ENCODE measurements at regions not wholly inside any gene's neighbourhood (a gene's known extent, or its start where the extent isn't known, plus 50 kb on each side); places are given as distances from the start of the nearest gene placed in this dataset.

DNA sequence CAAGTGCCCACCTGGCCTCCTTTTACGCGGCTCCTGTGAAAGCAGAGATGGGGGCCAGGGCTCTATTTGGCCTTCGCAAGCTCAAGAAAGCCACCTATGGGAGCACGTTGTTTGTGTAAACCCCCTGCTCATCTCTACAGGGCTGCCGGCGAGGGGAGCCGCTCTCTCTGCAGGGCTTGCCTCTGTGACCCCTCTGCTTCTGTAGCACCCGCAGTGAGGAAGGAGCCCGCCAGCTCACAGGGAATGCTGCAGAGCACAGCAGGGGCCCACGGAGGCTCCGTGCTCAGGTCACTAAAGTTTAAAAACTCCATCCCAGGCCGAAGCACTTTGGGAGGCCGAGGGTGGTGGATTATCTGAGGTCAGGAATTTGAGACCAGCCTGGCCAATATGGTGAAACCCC is 376.8 kb downstream of the IRX2 start (continued):
- no peak for TF ChIP-seq TCF7L2 (IDR thresholded peaks at IDR 0.05; ENCODE audit: borderline replicate concordance, extremely low read depth, insufficient read depth, insufficient read length)
- TF ChIP-seq SIN3A (IDR thresholded peaks at IDR 0.05; ENCODE audit: low read depth) = no peak

DNA sequence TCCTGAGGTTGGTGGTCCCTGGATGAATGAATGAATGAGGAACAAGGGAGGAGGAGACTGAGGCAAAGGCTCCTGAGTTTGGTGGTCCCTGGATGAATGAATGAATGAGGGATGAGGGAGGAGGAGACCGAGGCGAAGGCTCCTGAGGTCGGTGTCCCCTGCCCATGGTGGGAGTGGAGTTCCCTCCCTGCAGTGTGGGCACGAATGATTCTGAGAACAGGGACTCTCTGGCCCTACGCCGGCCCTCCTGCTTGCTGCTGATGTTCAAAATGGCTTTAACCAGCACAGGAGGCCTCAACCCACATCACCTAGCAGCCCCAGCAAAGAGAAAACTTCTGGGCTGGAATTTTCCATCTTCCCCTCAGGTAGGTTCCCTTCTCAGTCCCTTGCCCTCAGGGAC is 377.8 kb downstream of the IRX2 start:
- CTCF ChIA-PET = no interaction called here
- POLR2A ChIA-PET = no interaction called here
- Histone ChIP-seq H3K9me3 (ENCODE audit: control insufficient read depth in 1 of 2, insufficient read depth in 1 of 2, low read depth in 1 of 2, low read length in 2 of 2) (peaks cover 0 to 15% of the 10 kb centered on the region in 2 experiments; a peak in 2 of 4 replicates), H4K20me1 (ENCODE audit: insufficient read depth) (no peaks in the 10 kb centered on the region), H3K9ac (ENCODE audit: low read length) (no peak overlapping the region), H3K9me2 (ENCODE audit: insufficient read depth) (no peaks in the 10 kb centered on the region), H3K27ac (ENCODE audit: low read depth, low read length) (no peak overlapping the region), H3K36me3 (ENCODE audit: control insufficient read depth in 1 of 2, insufficient read depth in 2 of 2, low read length in 2 of 2) (no peaks in the 10 kb centered on the region), H3K4me1 (ENCODE audit: control insufficient read depth in 1 of 2, insufficient read depth in 2 of 2, low read length in 2 of 2) (no peaks in the 10 kb centered on the region), H3K4me3 (replicated peaks in 1 of 2; ENCODE audit: low read depth in 1 of 2, low read length in 2 of 2) (no peak overlapping the region), H2AFZ (ENCODE audit: low read depth, low read length, poor library complexity, severe bottlenecking) (no peak overlapping the region), H3K27me3 (ENCODE audit: insufficient read depth, low read length) (no peaks in the 10 kb centered on the region), H3K4me2 (ENCODE audit: low read length) (no peak overlapping the region), H3K79me2 (ENCODE audit: insufficient read depth, low read length) (no peaks in the 10 kb centered on the region)
- DNase-seq (ENCODE audit: low read depth, low spot score) = no peak
- RAD21 ChIA-PET (ENCODE audit: low non-redundant PET in 1 of 2, low total read pairs in 2 of 2, uncharacterized antibody in 2 of 2, unreplicated experiment in 2 of 2) = no interaction called here
- no peak for ATAC-seq
- TF ChIP-seq EZH2phosphoT487 (IDR thresholded peaks at IDR 0.05; ENCODE audit: borderline replicate concordance) = no peak
- TF ChIP-seq ZFX (IDR thresholded peaks at IDR 0.05) = no peak
- TF ChIP-seq, protein P1, sequence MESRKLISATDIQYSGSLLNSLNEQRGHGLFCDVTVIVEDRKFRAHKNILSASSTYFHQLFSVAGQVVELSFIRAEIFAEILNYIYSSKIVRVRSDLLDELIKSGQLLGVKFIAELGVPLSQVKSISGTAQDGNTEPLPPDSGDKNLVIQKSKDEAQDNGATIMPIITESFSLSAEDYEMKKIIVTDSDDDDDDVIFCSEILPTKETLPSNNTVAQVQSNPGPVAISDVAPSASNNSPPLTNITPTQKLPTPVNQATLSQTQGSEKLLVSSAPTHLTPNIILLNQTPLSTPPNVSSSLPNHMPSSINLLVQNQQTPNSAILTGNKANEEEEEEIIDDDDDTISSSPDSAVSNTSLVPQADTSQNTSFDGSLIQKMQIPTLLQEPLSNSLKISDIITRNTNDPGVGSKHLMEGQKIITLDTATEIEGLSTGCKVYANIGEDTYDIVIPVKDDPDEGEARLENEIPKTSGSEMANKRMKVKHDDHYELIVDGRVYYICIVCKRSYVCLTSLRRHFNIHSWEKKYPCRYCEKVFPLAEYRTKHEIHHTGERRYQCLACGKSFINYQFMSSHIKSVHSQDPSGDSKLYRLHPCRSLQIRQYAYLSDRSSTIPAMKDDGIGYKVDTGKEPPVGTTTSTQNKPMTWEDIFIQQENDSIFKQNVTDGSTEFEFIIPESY (IDR thresholded peaks at IDR 0.05; ENCODE audit: extremely low read depth, insufficient replicate concordance, low read length) = no peak
- TF ChIP-seq JUND (IDR thresholded peaks at IDR 0.05) = no peak
- no peak for TF ChIP-seq POLR2A (IDR thresholded peaks at IDR 0.05; ENCODE audit: borderline replicate concordance, extremely low read depth, insufficient read depth, insufficient read length)
- intact Hi-C loops (cut with micrococcal nuclease) = no loop called here
- no TSS peak for BruUV-seq (replicated peaks)

DNA sequence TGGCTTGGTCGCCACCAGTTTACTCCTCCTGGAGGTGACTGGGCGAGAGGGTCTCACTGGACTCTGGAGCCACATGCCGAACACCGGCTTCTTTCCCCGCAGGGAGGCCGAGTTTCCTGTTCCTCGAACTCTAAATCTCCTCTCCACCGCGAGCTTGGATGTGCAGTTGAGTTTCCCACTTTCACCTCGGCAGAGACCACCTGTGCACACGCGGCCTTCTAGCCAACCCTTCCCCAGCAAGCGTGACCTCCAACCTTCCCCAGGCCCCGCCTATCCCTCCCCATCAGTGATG is 380.1 kb downstream of the IRX2 start:
- intact Hi-C loops (cut with micrococcal nuclease) = no loop called here
- H3K79me2 ChIP-seq (ENCODE audit: insufficient read depth, low read length) = no peaks in the 10 kb centered on the region
- no TSS peak for BruUV-seq (replicated peaks)
- ATAC-seq = no peak
- ChIA-PET POLR2A (no interaction called here), RAD21 (ENCODE audit: low non-redundant PET in 1 of 2, low total read pairs in 2 of 2, uncharacterized antibody in 2 of 2, unreplicated experiment in 2 of 2) (no interaction called here), CTCF (no interaction called here)
- no peak overlapping the region for H2AFZ ChIP-seq (ENCODE audit: low read depth, low read length, poor library complexity, severe bottlenecking)
- no peak overlapping the region for H3K9ac ChIP-seq (ENCODE audit: low read length)
- H3K4me3 ChIP-seq (replicated peaks in 1 of 2; ENCODE audit: low read depth in 1 of 2, low read length in 2 of 2) = no peak overlapping the region
- H3K4me1 ChIP-seq (ENCODE audit: control insufficient read depth in 1 of 2, insufficient read depth in 2 of 2, low read length in 2 of 2) = no peaks in the 10 kb centered on the region
- no peaks in the 10 kb centered on the region for H3K36me3 ChIP-seq (ENCODE audit: control insufficient read depth in 1 of 2, insufficient read depth in 2 of 2, low read length in 2 of 2)
- H4K20me1 ChIP-seq (ENCODE audit: insufficient read depth) = no peaks in the 10 kb centered on the region
- H3K27ac ChIP-seq (ENCODE audit: low read depth, low read length) = no peak overlapping the region
- no peak for DNase-seq (ENCODE audit: low read depth, low spot score)
- no peak overlapping the region for H3K4me2 ChIP-seq (ENCODE audit: low read length)
- H3K9me2 ChIP-seq (ENCODE audit: insufficient read depth) = no peaks in the 10 kb centered on the region
- peaks cover 0 to 17% of the 10 kb centered on the region in 2 experiments; a peak in 2 of 4 replicates for H3K9me3 ChIP-seq (ENCODE audit: control insufficient read depth in 1 of 2, insufficient read depth in 1 of 2, low read depth in 1 of 2, low read length in 2 of 2)
- no peaks in the 10 kb centered on the region for H3K27me3 ChIP-seq (ENCODE audit: insufficient read depth, low read length)
- TF ChIP-seq, protein P2, sequence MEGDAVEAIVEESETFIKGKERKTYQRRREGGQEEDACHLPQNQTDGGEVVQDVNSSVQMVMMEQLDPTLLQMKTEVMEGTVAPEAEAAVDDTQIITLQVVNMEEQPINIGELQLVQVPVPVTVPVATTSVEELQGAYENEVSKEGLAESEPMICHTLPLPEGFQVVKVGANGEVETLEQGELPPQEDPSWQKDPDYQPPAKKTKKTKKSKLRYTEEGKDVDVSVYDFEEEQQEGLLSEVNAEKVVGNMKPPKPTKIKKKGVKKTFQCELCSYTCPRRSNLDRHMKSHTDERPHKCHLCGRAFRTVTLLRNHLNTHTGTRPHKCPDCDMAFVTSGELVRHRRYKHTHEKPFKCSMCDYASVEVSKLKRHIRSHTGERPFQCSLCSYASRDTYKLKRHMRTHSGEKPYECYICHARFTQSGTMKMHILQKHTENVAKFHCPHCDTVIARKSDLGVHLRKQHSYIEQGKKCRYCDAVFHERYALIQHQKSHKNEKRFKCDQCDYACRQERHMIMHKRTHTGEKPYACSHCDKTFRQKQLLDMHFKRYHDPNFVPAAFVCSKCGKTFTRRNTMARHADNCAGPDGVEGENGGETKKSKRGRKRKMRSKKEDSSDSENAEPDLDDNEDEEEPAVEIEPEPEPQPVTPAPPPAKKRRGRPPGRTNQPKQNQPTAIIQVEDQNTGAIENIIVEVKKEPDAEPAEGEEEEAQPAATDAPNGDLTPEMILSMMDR (IDR thresholded peaks at IDR 0.05 in 2 of 3, conservative IDR thresholded peaks at IDR 0.05 in 1 of 3; ENCODE audit: borderline replicate concordance in 1 of 3, insufficient read depth in 1 of 3, low read depth in 2 of 3, low read length in 2 of 3) = no peak
- no peak for TF ChIP-seq FOSL1 (IDR thresholded peaks at IDR 0.05; ENCODE audit: low read depth)
- TF ChIP-seq EGR1 (IDR thresholded peaks at IDR 0.05; ENCODE audit: low read depth) = no peak
- TF ChIP-seq, protein P3, sequence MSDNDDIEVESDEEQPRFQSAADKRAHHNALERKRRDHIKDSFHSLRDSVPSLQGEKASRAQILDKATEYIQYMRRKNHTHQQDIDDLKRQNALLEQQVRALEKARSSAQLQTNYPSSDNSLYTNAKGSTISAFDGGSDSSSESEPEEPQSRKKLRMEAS (IDR thresholded peaks at IDR 0.05) = no peak
- TF ChIP-seq JUND (IDR thresholded peaks at IDR 0.05) = no peak
- TF ChIP-seq SRF (IDR thresholded peaks at IDR 0.05; ENCODE audit: low read depth) = no peak
- TF ChIP-seq POLR2AphosphoS5 (IDR thresholded peaks at IDR 0.05; ENCODE audit: low read depth, low read length) = no peak
- no peak for TF ChIP-seq CBX3 (IDR thresholded peaks at IDR 0.05; ENCODE audit: low read depth)
- TF ChIP-seq, protein P4, sequence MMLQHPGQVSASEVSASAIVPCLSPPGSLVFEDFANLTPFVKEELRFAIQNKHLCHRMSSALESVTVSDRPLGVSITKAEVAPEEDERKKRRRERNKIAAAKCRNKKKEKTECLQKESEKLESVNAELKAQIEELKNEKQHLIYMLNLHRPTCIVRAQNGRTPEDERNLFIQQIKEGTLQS (IDR thresholded peaks at IDR 0.05) = no peak
- no peak for TF ChIP-seq ZFX (IDR thresholded peaks at IDR 0.05)
- TF ChIP-seq EZH2 (IDR thresholded peaks at IDR 0.05) = no peak
- TF ChIP-seq YY1 (IDR thresholded peaks at IDR 0.05; ENCODE audit: extremely low read depth, insufficient replicate concordance, low read depth, low read length) = no peak
- no peak for TF ChIP-seq SIN3A (IDR thresholded peaks at IDR 0.05; ENCODE audit: low read depth)
- no peak for TF ChIP-seq TCF7L2 (IDR thresholded peaks at IDR 0.05; ENCODE audit: borderline replicate concordance, extremely low read depth, insufficient read depth, insufficient read length)

Measured in HCT116 (cell line).